ENCODE measurements at regions not wholly inside any gene's neighbourhood (a gene's known extent, or its start where the extent isn't known, plus 50 kb on each side); places are given as distances from the start of the nearest gene placed in this dataset.
A peak's percentile ranks its signal among the peaks of the same experiment; 100 is the strongest.

DNA sequence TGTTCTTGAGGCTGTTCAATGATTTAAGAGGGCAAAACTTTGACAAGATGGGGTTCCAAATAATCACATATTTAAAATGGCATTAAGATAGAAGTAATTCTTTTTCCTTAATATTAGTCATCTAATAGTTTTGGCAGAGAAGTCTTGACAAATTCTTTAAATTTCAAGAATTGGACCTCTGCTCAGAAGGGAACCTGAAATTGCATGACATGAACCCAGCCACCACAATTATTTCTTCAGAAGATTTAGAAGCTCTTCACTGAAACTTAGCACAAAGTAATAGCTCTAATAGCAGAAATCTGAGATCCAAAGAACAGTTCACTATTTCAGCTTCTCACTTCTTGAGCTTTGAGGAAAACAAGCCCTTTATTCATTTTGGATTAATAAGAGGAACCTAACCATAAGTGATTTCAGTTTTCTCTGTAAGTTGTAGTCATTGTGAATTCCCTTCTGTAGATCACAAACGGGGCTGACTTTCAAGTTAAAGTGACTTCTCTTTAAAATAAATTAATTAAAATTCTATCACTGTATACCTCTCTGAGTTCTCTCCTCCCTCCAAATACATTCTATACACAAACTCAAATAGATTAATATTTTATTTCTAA, 100.6 kb upstream of the ITGA4 start:
- no peak for DNase-seq (ENCODE audit: low read depth)

DNA sequence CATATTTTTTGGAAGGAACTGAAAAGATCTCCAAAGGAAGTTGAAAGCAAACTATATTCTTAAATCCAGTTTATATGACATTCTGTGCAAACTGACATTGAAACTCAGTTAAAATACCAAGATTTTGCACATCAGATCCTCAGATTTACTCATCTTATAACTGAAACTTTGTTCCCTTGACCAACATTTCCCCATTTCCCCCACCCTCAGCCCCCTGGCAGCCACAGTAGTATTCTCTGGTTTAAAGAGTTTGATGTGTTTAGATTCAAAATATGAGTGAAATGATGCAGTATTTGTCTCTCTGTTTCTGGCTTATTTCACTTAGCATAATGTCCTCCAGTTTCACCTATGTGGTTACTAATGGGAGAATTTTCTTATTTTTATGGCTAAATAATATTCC, 99.2 kb upstream of the ITGA4 start:
- TF ChIP-seq, protein P1, sequence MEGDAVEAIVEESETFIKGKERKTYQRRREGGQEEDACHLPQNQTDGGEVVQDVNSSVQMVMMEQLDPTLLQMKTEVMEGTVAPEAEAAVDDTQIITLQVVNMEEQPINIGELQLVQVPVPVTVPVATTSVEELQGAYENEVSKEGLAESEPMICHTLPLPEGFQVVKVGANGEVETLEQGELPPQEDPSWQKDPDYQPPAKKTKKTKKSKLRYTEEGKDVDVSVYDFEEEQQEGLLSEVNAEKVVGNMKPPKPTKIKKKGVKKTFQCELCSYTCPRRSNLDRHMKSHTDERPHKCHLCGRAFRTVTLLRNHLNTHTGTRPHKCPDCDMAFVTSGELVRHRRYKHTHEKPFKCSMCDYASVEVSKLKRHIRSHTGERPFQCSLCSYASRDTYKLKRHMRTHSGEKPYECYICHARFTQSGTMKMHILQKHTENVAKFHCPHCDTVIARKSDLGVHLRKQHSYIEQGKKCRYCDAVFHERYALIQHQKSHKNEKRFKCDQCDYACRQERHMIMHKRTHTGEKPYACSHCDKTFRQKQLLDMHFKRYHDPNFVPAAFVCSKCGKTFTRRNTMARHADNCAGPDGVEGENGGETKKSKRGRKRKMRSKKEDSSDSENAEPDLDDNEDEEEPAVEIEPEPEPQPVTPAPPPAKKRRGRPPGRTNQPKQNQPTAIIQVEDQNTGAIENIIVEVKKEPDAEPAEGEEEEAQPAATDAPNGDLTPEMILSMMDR (IDR thresholded peaks at IDR 0.05; ENCODE audit: control insufficient read depth, insufficient read depth, low read depth, low read length, missing control alignments): no peak
- DNase-seq (ENCODE audit: low read depth): no peak
- no peak overlapping the region for H3K4me3 ChIP-seq (ENCODE audit: control insufficient read depth, low read depth, low read length)

More for the DNA sequence above, 100.6 kb upstream of the ITGA4 start:
- H3K4me3 ChIP-seq (ENCODE audit: control insufficient read depth, low read depth, low read length): no peak overlapping the region
- TF ChIP-seq, protein P1 (IDR thresholded peaks at IDR 0.05; ENCODE audit: control insufficient read depth, insufficient read depth, low read depth, low read length, missing control alignments): no peak

DNA sequence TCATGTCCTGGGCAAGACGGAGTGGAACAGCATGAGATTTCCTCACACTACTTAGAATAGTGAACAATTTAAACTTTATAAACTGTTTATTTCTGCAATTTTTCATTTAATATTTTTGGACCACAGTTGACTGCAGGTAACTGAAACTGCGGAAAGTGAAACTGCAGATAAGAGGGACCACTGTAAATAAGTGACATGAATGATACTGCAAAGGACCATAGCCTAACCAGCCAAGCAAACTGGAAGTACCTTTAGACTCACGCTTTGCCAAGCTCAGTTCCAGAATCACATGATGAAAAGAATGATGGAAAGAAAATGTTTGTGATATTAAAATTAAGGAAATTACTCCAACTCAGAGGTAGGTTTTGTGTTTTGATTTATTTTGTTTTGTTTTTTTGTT, 94.6 kb upstream of the ITGA4 start:
- TF ChIP-seq, protein P1 (IDR thresholded peaks at IDR 0.05; ENCODE audit: control insufficient read depth, insufficient read depth, low read depth, low read length, missing control alignments): no peak

DNA sequence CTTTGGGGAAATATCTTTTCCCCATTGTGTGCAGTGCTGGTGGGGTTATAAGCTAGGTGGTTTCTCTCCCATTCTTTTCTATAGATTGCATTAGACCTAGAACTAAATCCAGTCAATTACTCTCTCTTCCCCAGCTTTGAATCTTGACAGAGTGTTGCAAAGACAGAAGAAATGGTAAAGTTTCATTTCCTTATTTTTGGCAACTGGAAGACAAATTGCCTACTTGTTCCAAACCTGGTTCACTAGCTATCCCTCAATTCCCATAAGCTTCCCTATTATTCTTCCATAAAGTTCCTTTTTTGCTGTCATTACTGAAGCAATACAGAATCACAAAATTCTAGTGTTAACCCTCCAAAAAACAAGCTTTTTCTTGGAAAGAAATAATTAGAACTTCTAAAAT, 94.0 kb upstream of the ITGA4 start:
- TF ChIP-seq, protein P1 (IDR thresholded peaks at IDR 0.05; ENCODE audit: control insufficient read depth, insufficient read depth, low read depth, low read length, missing control alignments): no peak
- no peak for DNase-seq (ENCODE audit: low read depth)
- no peak overlapping the region for H3K4me3 ChIP-seq (ENCODE audit: control insufficient read depth, low read depth, low read length)

More for the DNA sequence above, 94.6 kb upstream of the ITGA4 start:
- H3K4me3 ChIP-seq (ENCODE audit: control insufficient read depth, low read depth, low read length): no peak overlapping the region
- DNase-seq (ENCODE audit: low read depth): no peak

DNA sequence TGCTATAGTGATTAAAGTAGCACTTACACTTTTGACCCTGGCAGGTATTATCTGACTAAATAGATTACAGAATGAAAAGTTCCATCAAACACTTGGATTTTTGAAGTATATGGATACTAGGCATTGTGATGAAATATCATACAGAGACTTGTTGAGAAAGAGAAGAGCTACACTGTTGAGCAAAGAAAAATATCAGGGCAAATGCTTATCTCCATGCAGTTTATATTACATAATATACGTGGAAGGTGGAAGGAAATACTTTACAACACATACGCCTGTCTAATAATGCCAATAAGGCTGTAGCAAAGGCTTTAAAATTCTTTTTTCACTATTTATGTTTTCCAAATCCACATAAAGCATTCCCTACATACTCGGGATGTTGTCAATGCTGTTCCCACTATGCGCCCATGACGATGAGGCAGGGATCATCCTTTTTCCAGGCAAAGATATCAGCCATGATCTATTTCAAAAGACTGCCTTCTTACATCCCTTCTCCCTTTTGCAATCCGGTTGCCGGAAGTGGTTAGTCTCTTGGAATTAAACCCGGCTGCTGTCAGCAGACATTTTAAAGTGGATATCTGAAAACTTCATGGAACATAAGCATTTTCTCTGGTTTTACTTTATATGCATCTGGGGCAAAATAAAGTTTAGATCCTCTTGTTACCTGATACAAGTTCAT, 92.6 kb upstream of the ITGA4 start:
- TF ChIP-seq, protein P1 (IDR thresholded peaks at IDR 0.05; ENCODE audit: control insufficient read depth, insufficient read depth, low read depth, low read length, missing control alignments): no peak
- DNase-seq (ENCODE audit: low read depth): peak; percentile 46
- H3K4me3 ChIP-seq (ENCODE audit: control insufficient read depth, low read depth, low read length): no peak overlapping the region

DNA sequence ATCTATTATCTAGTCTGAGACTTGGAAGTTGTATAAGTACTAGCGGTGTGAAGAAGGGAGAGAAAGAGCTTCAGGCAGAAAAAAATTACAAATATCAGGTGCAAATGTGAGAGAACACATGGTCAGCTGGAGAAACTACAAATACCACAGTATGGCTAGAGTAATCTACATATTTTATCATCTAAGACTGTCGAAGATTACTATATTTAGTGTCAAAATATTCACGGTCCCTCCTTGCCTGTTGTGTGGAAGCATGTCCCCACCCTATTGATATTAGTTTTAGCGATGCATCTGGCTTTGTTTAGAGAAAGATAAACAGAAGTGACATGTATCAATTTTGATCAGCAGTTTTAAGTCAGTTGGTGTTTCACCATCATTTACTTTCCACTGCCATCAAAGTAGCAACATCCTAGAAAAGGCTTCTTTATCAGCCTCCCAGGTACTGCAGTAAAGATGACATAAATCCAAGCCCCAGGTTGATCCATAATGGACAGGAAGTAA, 90.5 kb upstream of the ITGA4 start:
- TF ChIP-seq, protein P1 (IDR thresholded peaks at IDR 0.05; ENCODE audit: control insufficient read depth, insufficient read depth, low read depth, low read length, missing control alignments): no peak
- H3K4me3 ChIP-seq (ENCODE audit: control insufficient read depth, low read depth, low read length): no peak overlapping the region
- no peak for DNase-seq (ENCODE audit: low read depth)
